Vagina (tissue), 2 donors: ENCODE measurements at regions not wholly inside any gene's neighbourhood (a gene's known extent, or its start where the extent isn't known, plus 50 kb on each side); places are given as distances from the start of the nearest gene placed in this dataset.
"Not testable (repeated sequence)": the region's sequence is repeated elsewhere in the genome, so short reads cannot be mapped to it uniquely, and the experiment has no call there.

ENCODE experiments used
- DNase-seq, 2 donors: peaks; one replicate each; pipeline ENCODE4 v3.0.0-alpha.2; 2017; ENCODE audit errors: extremely low spot score in 2 of 2
- H3K27ac ChIP-seq: fragments of 200-600 bp; sonication (generic); one replicate; pipeline ENCODE4 v1.5.1; 2019
- H3K27me3 ChIP-seq: fragments of 200-600 bp; sonication (generic); one replicate; pipeline ENCODE4 v1.5.1; 2019
- H3K36me3 ChIP-seq, 2 donors: fragments of 200-600 bp; sonication (generic); one replicate each; pipeline ENCODE4 v1.5.1; 2017 to 2019
- H3K4me1 ChIP-seq: fragments of 200-600 bp; sonication (generic); one replicate; pipeline ENCODE4 v1.5.1; 2019
- H3K4me3 ChIP-seq, 2 donors: fragments of 200-600 bp; sonication (generic); 1 replicate in 1 of 2; 2 replicates in 1 of 2; pipeline ENCODE4 v1.5.1; 2016 to 2019
- H3K9me3 ChIP-seq: fragments of 200-600 bp; sonication (generic); one replicate; pipeline ENCODE4 v1.5.1; 2019
- POLR2A ChIP-seq, 2 donors: fragments of 450-650 bp; IDR thresholded peaks; one replicate each; pipeline ENCODE4 v1.6.1; 2017; ENCODE audit warnings: antibody characterized with exemption in 2 of 2, mild to moderate bottlenecking in 2 of 2, moderate library complexity in 2 of 2
- POLR2AphosphoS5 ChIP-seq, 2 donors: sonication (generic); formaldehyde crosslinking; IDR thresholded peaks; one replicate each; pipeline ENCODE4 v1.9.0; 2017; ENCODE audit warnings: antibody characterized with exemption in 2 of 2, mild to moderate bottlenecking in 2 of 2, low read depth in 1 of 2; ENCODE audit not compliant: insufficient read depth in 1 of 2
- intact Hi-C: fragments of 100-400 bp; cut with DNase I; formaldehyde crosslinking; loops from one replicate; pipeline ENCODE4 v1.15.1; 2023
- TF ChIP-seq, protein P1 (sequence below), 3 experiments: fragments of 450-650 bp in 2 of 3; fragments of 200-600 bp in 1 of 3; sonication (generic) in 1 of 3; IDR thresholded peaks; one replicate each; pipeline ENCODE4 v1.5.1; 2017 to 2019; ENCODE audit warnings: antibody characterized with exemption in 3 of 3, mild to moderate bottlenecking in 2 of 3, moderate library complexity in 2 of 3

DNA sequence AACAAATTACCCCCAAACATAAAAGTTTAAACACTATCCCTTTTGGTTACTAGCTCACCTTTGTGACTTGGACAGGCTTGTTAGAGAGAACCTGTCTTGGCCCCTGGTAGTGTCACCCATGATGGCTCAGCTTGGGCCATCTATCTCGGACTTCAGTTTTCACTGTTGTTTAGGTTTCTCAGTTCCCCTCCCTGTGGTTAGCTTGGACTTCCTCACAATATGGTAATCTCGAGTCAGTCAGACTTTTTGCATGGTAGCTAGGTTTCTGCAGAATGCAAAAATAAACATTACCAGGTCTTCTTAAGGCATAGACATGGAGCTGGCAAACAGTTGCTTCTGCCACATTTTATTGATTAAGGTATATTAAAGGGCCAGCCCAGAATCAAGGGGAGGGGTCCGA lies 324.3 kb upstream of the RORB start:
- H3K9me3 ChIP-seq = no peaks in the 10 kb centered on the region
- TF ChIP-seq POLR2AphosphoS5 (IDR thresholded peaks at IDR 0.05; ENCODE audit: insufficient read depth in 1 of 2, low read depth in 1 of 2) (no peak), POLR2A (IDR thresholded peaks at IDR 0.05) (no peak)
- TF ChIP-seq, protein P1, sequence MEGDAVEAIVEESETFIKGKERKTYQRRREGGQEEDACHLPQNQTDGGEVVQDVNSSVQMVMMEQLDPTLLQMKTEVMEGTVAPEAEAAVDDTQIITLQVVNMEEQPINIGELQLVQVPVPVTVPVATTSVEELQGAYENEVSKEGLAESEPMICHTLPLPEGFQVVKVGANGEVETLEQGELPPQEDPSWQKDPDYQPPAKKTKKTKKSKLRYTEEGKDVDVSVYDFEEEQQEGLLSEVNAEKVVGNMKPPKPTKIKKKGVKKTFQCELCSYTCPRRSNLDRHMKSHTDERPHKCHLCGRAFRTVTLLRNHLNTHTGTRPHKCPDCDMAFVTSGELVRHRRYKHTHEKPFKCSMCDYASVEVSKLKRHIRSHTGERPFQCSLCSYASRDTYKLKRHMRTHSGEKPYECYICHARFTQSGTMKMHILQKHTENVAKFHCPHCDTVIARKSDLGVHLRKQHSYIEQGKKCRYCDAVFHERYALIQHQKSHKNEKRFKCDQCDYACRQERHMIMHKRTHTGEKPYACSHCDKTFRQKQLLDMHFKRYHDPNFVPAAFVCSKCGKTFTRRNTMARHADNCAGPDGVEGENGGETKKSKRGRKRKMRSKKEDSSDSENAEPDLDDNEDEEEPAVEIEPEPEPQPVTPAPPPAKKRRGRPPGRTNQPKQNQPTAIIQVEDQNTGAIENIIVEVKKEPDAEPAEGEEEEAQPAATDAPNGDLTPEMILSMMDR (IDR thresholded peaks at IDR 0.05) = no peak
- no peak overlapping the region for H3K27ac ChIP-seq
- DNase-seq = no peak
- H3K27me3 ChIP-seq = no peaks in the 10 kb centered on the region
- no peaks in the 10 kb centered on the region for H3K36me3 ChIP-seq
- intact Hi-C loops = no loop called here
- no peak overlapping the region for H3K4me3 ChIP-seq
- no peaks in the 10 kb centered on the region for H3K4me1 ChIP-seq

DNA sequence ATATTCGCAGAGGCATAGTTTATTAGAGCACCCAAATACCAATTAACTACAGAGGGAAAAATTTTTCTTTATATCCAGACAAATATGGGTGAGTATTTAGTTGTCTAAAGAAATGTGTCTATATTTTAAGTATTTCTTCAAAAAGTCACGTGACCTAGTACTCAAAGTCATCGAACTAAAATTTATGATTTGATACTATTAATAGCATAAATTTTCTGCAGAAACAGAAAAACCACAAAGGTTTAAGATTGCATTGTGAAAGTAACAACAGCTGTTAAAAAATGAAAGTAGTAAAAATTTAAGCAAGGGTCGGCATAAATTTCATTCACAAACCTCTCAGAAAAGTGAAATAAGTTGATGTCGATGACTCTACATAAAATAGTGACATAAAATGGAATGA lies 323.9 kb upstream of the RORB start:
- Histone ChIP-seq H3K36me3 (no peaks in the 10 kb centered on the region), H3K27ac (no peak overlapping the region), H3K4me1 (no peaks in the 10 kb centered on the region), H3K27me3 (no peaks in the 10 kb centered on the region), H3K9me3 (no peaks in the 10 kb centered on the region), H3K4me3 (no peak overlapping the region)
- no peak for TF ChIP-seq POLR2AphosphoS5 (IDR thresholded peaks at IDR 0.05; ENCODE audit: insufficient read depth in 1 of 2, low read depth in 1 of 2)
- TF ChIP-seq, protein P1 (IDR thresholded peaks at IDR 0.05) = no peak
- TF ChIP-seq POLR2A (IDR thresholded peaks at IDR 0.05) = no peak
- DNase-seq = no peak
- intact Hi-C loops = no loop called here

DNA sequence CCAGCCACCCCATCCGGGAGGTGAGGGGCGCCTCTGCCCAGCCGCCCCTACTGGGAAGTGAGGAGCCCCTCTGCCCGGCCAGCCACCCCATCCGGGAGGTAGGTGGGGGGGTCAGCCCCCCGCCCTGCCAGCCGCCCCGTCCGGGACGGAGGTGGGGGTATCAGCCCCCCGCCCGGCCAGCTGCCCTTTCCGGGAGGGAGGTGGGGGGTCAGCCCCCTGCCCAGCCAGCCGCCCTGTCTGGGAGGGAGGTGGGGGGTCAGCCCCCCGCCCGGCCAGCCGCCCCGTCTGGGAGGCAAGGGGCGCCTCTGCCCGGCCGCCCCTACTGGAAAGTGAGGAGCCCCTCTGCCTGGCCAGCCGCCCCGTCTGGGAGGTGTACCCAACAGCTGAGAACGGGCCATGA lies 299.4 kb upstream of the RORB start:
- H3K36me3 ChIP-seq, intact Hi-C loops, H3K27ac ChIP-seq, DNase-seq, H3K4me1 ChIP-seq, H3K9me3 ChIP-seq, H3K27me3 ChIP-seq, H3K4me3 ChIP-seq: not testable (repeated sequence)

DNA sequence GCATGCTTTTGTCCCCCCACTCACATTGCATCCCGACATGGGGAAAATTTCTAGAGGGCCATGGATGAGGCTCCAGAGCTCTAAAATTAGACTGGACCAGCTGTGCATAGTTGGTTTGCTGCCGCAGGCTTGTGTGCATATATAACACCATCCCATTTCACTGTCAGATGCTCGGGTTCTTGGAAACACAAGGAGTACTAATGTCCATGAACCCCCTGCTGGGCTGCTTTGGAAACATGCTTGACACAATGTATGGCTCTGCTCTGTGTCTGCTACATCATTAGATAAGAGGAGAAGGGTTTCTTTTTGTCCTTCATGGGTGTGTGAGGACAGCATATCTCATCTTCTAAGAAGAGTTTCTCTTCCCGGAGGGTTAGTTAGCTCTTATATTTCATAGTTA lies 292.1 kb upstream of the RORB start:
- H3K4me1 ChIP-seq = no peaks in the 10 kb centered on the region
- no peak overlapping the region for H3K4me3 ChIP-seq
- no peak for DNase-seq
- H3K9me3 ChIP-seq = no peaks in the 10 kb centered on the region
- H3K36me3 ChIP-seq = no peaks in the 10 kb centered on the region
- intact Hi-C loops = no loop called here
- no peak for TF ChIP-seq POLR2A (IDR thresholded peaks at IDR 0.05)
- no peak for TF ChIP-seq POLR2AphosphoS5 (IDR thresholded peaks at IDR 0.05; ENCODE audit: insufficient read depth in 1 of 2, low read depth in 1 of 2)
- TF ChIP-seq, protein P1 (IDR thresholded peaks at IDR 0.05) = no peak
- H3K27ac ChIP-seq = no peak overlapping the region
- no peaks in the 10 kb centered on the region for H3K27me3 ChIP-seq

DNA sequence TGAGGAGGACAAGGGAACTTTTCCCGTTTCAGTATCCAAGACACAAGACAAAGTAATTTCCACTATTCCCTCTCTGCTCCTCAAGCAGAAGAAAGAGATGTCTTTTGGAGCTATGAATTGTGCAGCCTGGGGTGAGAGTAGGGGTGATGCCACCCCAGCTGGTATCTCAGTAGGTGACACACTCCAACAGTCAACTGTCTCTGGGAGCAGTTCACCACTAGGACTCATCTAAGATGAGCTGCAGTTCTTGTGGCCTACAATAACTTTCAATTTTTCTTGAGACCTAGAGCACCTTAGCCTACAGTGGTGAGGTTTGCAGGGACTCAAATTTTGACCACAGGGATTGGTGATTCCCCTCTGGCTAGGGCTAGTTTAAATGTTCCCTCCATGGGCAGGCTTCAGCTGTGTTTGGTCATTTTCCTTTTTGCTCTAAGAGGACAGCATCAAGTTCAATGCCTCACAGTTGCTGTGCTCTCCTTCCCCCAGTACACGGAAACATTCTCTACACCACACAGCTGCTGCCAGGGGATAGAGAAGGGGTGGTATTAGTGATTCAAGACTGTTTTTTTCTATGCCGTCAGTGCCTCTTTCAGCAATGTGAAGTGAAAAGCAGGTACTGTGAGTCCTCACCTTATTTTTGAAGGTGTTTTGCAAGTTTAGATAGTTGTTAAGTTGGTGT lies 278.6 kb upstream of the RORB start:
- intact Hi-C loops = no loop called here

More for the DNA sequence above, 278.6 kb upstream of the RORB start:
- DNase-seq = no peak
- no peak overlapping the region for H3K4me3 ChIP-seq
- H3K27me3 ChIP-seq = no peaks in the 10 kb centered on the region
- no peaks in the 10 kb centered on the region for H3K4me1 ChIP-seq
- no peak for TF ChIP-seq POLR2AphosphoS5 (IDR thresholded peaks at IDR 0.05; ENCODE audit: insufficient read depth in 1 of 2, low read depth in 1 of 2)
- TF ChIP-seq POLR2A (IDR thresholded peaks at IDR 0.05) = no peak
- TF ChIP-seq, protein P1 (IDR thresholded peaks at IDR 0.05) = no peak
- no peak overlapping the region for H3K27ac ChIP-seq
- no peaks in the 10 kb centered on the region for H3K9me3 ChIP-seq
- no peaks in the 10 kb centered on the region for H3K36me3 ChIP-seq
